Hippocampal formation (tissue), 2 donors: ENCODE measurements at regions not wholly inside any gene's neighbourhood (a gene's known extent, or its start where the extent isn't known, plus 50 kb on each side); places are given as distances from the start of the nearest gene placed in this dataset.

Source experiments
- DNase-seq, 2 donors: peaks; one replicate each; lab custom pipeline; 2025; lab: John Stamatoyannopoulos, UW

DNA sequence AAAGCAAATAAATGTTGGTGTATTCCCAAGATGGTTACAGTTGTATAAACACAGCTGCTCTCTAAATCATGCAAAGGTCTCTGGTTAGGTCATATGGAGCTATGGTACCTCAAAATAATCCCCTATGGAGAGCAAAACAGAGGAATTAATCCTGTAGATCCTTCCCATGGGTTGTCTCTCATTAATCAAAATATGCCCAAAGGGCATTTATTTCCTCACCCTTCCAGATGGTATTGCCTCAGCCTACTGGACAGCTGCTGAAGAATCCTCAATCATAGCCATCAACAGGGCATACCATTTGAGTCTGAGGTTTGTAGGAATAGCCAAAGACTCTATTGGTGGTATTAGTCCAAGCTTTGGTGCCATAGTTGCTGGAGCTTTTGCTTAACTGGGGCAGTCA lies 360.9 kb downstream of the RPL10L start:
- DNase-seq: no peak

DNA sequence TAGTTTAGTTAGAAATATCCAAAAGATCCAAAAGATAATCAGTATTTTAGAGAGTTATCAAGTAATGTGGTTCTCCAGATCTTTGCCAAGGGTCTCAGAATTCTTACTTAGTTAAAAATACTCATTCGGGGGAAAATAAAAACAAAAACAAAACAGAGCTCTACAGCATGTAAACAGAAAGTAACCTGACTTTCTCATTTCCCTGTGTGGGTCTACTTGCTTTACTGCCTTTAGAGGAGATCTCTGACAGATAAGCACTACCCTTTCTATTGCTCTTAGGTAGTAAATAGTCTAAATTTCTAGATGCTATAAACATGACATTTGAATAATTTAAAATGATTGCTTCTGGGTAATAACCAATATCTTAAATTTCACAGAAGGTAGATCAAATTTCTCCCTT lies 371.8 kb downstream of the RPL10L start:
- no peak for DNase-seq

DNA sequence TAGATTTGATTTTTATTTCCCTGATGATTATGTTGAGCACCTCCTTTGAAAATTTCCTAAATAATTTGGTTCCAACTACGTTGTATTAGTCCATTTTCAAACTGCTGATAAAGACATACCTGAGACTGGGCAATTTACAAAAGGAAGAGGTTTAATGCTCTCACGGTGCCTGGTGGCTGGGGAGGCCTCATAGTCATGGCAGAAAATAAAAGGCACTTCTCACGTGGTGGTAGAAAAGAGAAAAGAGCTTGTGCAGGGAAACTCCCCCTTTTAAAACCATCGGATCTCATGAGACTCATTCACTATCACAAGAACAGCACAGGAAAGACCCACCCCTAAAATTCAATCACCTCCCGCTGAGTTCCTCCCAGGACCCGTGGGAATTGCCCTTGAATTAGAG lies 372.3 kb downstream of the RPL10L start:
- no peak for DNase-seq

- no peak for DNase-seq
Measured at GRCh38 chr14:46259536-46259935, 392.0 kb downstream of the RPL10L start.

DNA sequence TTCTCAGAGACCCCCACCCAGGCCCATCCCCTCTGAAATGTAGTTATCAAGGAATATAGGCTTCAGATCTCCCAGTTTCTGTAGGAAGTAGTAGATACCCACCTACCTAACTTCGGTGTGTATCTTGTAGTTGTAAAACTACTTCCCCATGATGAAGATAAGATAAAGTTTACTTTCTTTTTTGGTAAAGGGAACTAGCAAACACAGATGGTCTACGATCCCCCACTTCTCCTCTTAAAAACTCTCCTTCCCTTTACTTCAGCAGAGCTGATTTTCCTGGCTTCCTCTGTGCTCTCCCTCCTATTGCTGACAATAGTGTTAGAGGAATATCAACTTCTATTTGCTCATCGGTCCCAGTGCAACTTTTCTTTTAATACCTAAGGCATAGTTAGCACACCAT lies 395.2 kb downstream of the RPL10L start:
- DNase-seq: no peak

DNA sequence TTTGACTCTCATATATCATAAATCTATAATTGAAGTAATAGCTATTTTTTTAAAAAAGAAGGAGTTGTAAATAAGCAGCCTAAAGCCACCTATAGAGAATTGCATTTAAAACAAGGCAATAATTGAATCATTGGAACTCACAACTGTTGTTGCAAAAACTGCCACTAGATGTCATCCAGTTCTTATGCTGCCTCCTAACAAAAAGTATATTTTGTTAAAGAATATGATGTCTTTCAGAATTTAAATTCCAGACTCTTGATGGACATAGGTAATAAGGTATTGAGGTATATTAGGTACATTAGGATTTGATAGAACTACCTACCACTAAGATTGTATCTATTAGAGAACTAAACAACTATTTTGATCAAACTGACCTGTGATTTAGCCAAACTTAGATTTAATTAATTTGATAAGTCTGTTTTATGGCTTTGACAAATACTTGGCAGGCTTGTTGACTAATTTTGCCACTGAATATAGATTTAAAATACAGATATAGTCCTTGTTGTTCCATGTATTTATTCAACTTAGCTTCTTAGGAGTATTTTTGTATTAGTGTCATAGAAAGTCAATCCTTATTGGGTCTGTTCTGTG lies 401.4 kb downstream of the RPL10L start:
- peak in 1 of 2 donors; percentile 30 for DNase-seq

GRCh38 chr14:46248001-46248630 lies 403.5 kb downstream of the RPL10L start:
- no peak for DNase-seq

GRCh38 chr14:46245276-46245675 lies 406.3 kb downstream of the RPL10L start:
- DNase-seq: peak in 1 of 2 donors; percentile 24

- no peak for DNase-seq
Measured at GRCh38 chr14:46233786-46234185, 417.8 kb downstream of the RPL10L start.

DNA sequence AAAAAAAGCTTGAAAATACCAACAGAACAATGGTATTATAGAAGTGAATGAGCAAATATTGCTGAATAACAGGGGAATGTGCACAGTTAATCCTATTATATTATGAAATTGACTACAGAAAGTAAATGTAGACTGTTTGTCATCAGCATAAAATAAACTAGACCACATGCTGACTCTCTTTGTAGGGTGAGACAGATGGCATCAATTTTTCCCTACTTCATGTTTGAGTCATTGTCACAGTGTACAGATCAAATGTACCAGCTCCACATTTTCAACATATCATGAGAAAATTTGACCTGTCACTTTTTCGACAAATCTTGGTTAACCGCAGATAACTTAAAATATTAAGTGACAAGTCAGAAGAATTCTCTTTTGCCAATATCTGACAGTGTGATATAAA lies 421.0 kb downstream of the RPL10L start:
- DNase-seq: no peak

GRCh38 chr14:46215801-46216200 lies 435.8 kb downstream of the RPL10L start:
- no peak for DNase-seq

DNA sequence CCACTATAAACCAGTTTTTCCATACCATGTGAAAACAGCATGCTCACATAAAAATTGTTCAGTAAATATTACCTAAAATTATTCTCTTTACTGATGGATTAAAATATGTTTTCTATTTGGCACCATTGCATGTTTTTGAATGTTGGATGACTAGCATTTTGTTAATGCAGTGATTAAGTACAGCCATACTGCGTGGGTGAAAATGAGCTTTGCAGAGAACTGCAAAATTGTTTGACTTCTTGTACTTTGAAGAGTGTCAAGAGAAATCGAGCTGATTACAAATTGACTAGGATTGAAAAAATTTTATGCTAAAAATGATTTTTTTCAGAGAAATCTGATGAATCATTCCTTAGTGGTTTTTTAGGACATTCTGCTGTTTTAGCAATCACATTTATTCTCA lies 452.9 kb downstream of the RPL10L start:
- no peak for DNase-seq

DNA sequence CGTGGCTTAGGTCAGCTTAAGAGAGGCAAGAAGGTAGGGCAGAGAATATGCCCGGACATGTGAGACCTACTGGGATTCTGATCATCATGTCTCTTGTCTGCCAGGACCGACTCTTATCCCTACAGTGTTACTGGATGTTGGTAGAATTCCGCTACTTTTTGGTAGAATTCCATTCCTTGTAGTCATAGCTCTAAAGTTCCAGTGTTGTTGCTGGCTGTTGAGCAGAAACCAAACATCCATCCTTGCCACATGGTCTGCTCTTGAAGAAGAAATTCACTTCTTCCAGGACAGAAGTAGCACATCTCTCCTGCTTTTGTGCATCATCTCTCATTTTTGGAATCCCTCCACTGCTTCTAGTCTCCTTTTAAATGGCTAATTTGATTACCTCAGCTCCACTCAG lies 453.7 kb downstream of the RPL10L start:
- DNase-seq: no peak
